ENCODE measurements at regions not wholly inside any gene's neighbourhood (a gene's known extent, or its start where the extent isn't known, plus 50 kb on each side); places are given as distances from the start of the nearest gene placed in this dataset.

- no peak for DNase-seq (ENCODE audit: low read depth)
- TF ChIP-seq, protein P1, sequence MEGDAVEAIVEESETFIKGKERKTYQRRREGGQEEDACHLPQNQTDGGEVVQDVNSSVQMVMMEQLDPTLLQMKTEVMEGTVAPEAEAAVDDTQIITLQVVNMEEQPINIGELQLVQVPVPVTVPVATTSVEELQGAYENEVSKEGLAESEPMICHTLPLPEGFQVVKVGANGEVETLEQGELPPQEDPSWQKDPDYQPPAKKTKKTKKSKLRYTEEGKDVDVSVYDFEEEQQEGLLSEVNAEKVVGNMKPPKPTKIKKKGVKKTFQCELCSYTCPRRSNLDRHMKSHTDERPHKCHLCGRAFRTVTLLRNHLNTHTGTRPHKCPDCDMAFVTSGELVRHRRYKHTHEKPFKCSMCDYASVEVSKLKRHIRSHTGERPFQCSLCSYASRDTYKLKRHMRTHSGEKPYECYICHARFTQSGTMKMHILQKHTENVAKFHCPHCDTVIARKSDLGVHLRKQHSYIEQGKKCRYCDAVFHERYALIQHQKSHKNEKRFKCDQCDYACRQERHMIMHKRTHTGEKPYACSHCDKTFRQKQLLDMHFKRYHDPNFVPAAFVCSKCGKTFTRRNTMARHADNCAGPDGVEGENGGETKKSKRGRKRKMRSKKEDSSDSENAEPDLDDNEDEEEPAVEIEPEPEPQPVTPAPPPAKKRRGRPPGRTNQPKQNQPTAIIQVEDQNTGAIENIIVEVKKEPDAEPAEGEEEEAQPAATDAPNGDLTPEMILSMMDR (IDR thresholded peaks at IDR 0.05; ENCODE audit: control insufficient read depth, insufficient read depth, low read depth, low read length, missing control alignments): no peak
- H3K4me3 ChIP-seq (ENCODE audit: control insufficient read depth, low read depth, low read length): no peak overlapping the region
Observed at GRCh38 chr12:115467531-115467930, 783.6 kb upstream of the TBX3 start.

GRCh38 chr12:115466076-115466475 is 782.1 kb upstream of the TBX3 start:
- no peak overlapping the region for H3K4me3 ChIP-seq (ENCODE audit: control insufficient read depth, low read depth, low read length)
- DNase-seq (ENCODE audit: low read depth): peak; percentile 3
- TF ChIP-seq, protein P1 (IDR thresholded peaks at IDR 0.05; ENCODE audit: control insufficient read depth, insufficient read depth, low read depth, low read length, missing control alignments): no peak

DNA sequence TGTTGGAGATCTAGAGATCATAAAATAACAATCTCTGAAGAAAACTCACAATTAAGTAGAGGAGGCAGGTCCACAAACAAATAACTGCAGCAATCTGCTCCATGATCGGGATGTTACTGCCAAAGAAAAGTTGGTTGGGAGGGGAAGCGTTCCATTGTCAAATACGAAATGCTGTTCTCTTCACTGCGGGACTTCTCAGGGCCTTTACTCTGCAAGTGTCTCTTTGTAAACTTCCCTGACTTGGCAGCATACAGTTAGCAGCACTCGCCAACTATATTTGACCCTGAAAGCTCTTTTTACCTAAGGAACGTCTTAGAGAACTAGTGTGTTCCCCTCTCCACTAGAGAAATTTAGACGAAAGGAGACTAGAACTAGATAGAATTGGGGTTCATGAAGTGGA is 780.7 kb upstream of the TBX3 start:
- no peak overlapping the region for H3K4me3 ChIP-seq (ENCODE audit: control insufficient read depth, low read depth, low read length)
- TF ChIP-seq, protein P1 (IDR thresholded peaks at IDR 0.05; ENCODE audit: control insufficient read depth, insufficient read depth, low read depth, low read length, missing control alignments): no peak
- DNase-seq (ENCODE audit: low read depth): no peak

GRCh38 chr12:115464111-115464581 is 780.2 kb upstream of the TBX3 start:
- TF ChIP-seq, protein P1 (IDR thresholded peaks at IDR 0.05; ENCODE audit: control insufficient read depth, insufficient read depth, low read depth, low read length, missing control alignments): no peak
- no peak overlapping the region for H3K4me3 ChIP-seq (ENCODE audit: control insufficient read depth, low read depth, low read length)
- no peak for DNase-seq (ENCODE audit: low read depth)

DNA sequence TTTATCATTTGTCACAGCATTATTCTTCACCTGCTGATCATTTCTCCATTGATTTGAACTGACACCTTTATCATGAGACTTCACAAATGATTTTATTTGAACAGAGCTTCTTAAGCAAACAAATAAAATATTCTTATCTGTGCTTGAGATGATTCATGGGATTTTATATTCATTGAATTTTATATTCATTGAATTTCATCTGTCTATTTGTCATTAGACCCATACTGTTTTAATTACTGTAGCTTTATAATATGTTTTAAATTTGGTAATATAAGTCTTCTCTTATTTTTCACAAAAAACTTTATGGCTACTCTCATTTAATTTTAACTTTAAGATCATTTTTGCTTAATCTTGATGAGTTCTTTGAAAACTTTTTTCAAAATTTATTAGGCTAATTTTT is 777.4 kb upstream of the TBX3 start:
- TF ChIP-seq, protein P1 (IDR thresholded peaks at IDR 0.05; ENCODE audit: control insufficient read depth, insufficient read depth, low read depth, low read length, missing control alignments): no peak
- no peak for DNase-seq (ENCODE audit: low read depth)

GRCh38 chr12:115457798-115458197 is 773.8 kb upstream of the TBX3 start:
- no peak for DNase-seq (ENCODE audit: low read depth)
- TF ChIP-seq, protein P1 (IDR thresholded peaks at IDR 0.05; ENCODE audit: control insufficient read depth, insufficient read depth, low read depth, low read length, missing control alignments): no peak
- H3K4me3 ChIP-seq (ENCODE audit: control insufficient read depth, low read depth, low read length): no peak overlapping the region

More for the DNA sequence above, 777.4 kb upstream of the TBX3 start:
- H3K4me3 ChIP-seq (ENCODE audit: control insufficient read depth, low read depth, low read length): no peak overlapping the region
